ENCODE measurements at regions not wholly inside any gene's neighbourhood (a gene's known extent, or its start where the extent isn't known, plus 50 kb on each side); places are given as distances from the start of the nearest gene placed in this dataset.

DNA sequence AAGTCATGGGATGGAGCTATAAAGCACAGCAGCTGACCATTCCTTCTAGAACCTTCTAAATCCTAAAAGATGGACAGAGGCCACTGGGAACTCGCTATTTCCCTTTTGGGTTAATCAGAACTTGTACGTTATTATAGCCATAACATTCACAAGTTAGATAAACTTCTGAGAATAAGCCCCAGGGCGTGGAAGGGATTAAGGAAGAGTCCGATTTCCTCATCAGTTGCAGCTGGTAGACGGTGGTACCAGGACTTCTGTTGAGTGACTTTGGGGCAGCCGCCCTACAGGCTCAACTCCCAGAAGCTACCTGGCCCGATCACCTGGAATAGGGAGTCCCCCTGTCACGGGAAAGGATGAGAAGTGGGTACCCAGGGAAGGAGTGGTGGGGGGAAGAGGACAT lies 370.1 kb upstream of the ZFHX3 start:
- TF ChIP-seq POLR2A (IDR thresholded peaks at IDR 0.05) (no peak), CTCF (IDR thresholded peaks at IDR 0.05 in 8 of 11, conservative IDR thresholded peaks at IDR 0.05 in 3 of 11) (no peak), POLR2AphosphoS5 (IDR thresholded peaks at IDR 0.05) (no peak)

Measured in spleen (tissue), 7 donors.